HFFc6 (cell line): ENCODE measurements at regions not wholly inside any gene's neighbourhood (a gene's known extent, or its start where the extent isn't known, plus 50 kb on each side); places are given as distances from the start of the nearest gene placed in this dataset.

Source experiments
- DNase-seq: peaks from one replicate; pipeline ENCODE4 v3.0.0-alpha.2; 2018
- H3K27ac Mint-ChIP-seq: 2 replicates; pipeline ENCODE4 v1.8.0; 2020; ENCODE audit warnings: mild to moderate bottlenecking, mixed read lengths
- H3K27me3 Mint-ChIP-seq: 2 replicates; pipeline ENCODE4 v1.8.0; 2021; ENCODE audit warnings: mild to moderate bottlenecking, moderate library complexity, mixed read lengths; ENCODE audit not compliant: insufficient read depth
- H3K36me3 Mint-ChIP-seq: 2 replicates; pipeline ENCODE4 v1.8.0; 2021; ENCODE audit warnings: low read depth, mixed read lengths
- H3K4me1 Mint-ChIP-seq: 2 replicates; pipeline ENCODE4 v1.8.0; 2020; ENCODE audit warnings: low read depth, mixed read lengths
- H3K4me3 Mint-ChIP-seq: 2 replicates; pipeline ENCODE4 v1.8.0; 2020; ENCODE audit warnings: mild to moderate bottlenecking, moderate library complexity, mixed read lengths
- H3K9me3 Mint-ChIP-seq: 2 replicates; pipeline ENCODE4 v1.8.0; 2020; ENCODE audit warnings: mild to moderate bottlenecking, mixed read lengths
- TF ChIP-seq, protein P1 (sequence below): fragments of 200-600 bp; sonication (generic); IDR thresholded peaks from 2 replicates; pipeline ENCODE4 v1.5.0; 2021; ENCODE audit warnings: antibody characterized with exemption, mild to moderate bottlenecking

DNA sequence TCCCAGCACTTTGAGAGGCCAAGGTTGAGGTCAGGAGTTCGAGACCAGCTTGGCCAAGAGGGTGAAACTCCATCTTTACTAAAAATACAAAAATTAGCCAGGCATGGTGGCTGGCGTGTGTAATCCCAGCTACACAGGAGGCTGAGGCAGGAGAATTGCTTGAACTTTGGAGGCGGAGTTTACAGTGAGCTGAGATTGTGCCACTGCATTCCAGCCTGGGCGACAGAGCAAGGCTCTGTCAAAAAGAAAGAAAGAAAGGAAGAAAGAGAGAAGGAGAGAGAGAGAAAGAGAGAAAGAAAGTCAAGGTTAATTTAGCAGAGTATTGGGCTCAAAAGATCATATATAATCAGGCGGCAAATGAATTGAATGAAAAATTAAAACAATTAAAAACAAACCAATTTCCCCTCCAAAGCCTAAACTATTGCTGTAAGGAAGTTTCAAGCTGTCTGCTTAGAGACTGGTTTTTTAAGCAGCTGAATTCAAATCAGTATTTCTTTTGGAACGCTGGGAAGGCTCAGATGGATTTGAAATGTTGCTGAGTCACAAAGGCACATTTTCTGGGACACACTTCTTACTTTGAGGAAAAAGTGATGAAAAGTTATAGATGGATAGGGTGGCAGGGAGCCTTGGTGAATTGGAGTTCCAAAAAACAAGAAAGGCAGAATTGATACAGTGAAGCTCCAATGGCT is 81.3 kb upstream of the BHLHE40 start:
- Mint-ChIP-seq H3K36me3 (no peaks in the 10 kb centered on the region), H3K4me3 (no peak overlapping the region), H3K27me3 (peaks cover 8% of the 10 kb centered on the region), H3K9me3 (no peaks in the 10 kb centered on the region), H3K27ac (no peak overlapping the region), H3K4me1 (peaks cover 38% of the 10 kb centered on the region)
- no peak for DNase-seq
- TF ChIP-seq, protein P1, sequence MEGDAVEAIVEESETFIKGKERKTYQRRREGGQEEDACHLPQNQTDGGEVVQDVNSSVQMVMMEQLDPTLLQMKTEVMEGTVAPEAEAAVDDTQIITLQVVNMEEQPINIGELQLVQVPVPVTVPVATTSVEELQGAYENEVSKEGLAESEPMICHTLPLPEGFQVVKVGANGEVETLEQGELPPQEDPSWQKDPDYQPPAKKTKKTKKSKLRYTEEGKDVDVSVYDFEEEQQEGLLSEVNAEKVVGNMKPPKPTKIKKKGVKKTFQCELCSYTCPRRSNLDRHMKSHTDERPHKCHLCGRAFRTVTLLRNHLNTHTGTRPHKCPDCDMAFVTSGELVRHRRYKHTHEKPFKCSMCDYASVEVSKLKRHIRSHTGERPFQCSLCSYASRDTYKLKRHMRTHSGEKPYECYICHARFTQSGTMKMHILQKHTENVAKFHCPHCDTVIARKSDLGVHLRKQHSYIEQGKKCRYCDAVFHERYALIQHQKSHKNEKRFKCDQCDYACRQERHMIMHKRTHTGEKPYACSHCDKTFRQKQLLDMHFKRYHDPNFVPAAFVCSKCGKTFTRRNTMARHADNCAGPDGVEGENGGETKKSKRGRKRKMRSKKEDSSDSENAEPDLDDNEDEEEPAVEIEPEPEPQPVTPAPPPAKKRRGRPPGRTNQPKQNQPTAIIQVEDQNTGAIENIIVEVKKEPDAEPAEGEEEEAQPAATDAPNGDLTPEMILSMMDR = no peak

DNA sequence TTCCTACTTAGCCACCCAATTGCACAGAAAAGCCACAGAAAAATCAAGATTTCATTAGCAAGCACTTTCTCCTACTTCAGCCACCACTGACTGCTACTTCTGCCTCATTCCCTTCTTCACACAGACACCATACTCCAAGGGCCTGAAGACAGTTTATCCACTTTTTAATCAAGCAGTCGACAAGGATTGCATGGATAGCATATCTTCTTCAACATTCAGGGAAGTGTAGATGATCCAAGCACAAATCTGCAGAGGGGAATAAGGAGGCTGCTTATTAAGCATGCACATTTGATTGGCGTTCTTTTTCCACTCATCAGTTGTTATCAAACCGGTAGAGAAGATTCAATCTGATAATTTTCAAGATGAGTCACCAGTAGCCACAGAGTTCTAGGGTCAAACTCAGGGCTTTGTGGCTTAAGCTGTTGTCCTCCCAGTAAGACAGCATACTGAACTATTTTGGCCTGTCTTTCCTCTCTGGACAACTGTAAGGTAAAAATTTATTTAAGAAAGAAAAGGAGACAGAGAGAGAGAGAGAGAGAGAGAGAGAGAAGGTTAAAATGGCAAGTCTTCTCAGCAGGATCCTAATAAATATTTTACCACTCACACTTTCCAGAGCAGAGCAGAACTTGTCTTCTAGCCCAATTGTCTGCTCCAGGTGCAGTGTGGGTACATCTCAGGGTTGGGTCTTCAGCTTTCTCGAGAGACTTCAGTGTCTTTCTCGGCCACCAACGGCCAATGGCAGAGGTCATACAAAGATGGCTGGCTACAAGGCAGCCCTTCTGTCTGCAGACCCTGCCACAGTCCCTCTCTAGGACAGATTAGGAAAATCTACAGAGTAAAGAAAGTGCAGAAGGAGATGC is 80.6 kb upstream of the BHLHE40 start:
- peak; percentile 24 for DNase-seq
- peaks cover 8% of the 10 kb centered on the region for H3K27me3 Mint-ChIP-seq
- TF ChIP-seq, protein P1 = no peak
- no peaks in the 10 kb centered on the region for H3K9me3 Mint-ChIP-seq
- H3K4me3 Mint-ChIP-seq = no peak overlapping the region
- H3K27ac Mint-ChIP-seq = no peak overlapping the region
- peaks cover 38% of the 10 kb centered on the region for H3K4me1 Mint-ChIP-seq
- no peaks in the 10 kb centered on the region for H3K36me3 Mint-ChIP-seq

DNA sequence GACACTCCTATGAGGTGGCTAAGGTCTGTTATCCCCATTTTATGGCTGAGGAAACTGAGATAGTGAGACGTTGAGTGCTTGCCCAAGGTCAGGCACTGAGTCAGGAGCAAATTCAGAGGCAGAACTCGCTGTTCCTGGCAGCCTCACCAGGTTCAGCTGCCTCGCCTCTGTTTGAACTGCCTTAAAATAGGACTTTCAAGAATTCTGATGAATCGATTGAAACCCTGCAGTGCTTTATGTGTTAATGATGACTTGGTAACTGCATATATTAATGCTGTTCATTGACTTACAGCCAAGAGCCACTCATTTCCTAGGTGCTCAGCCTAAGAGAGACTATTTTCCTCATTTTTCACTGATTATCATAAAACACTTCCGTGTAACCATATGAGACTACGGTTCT is 79.5 kb upstream of the BHLHE40 start:
- no peaks in the 10 kb centered on the region for H3K9me3 Mint-ChIP-seq
- H3K36me3 Mint-ChIP-seq = no peaks in the 10 kb centered on the region
- H3K27ac Mint-ChIP-seq = no peak overlapping the region
- H3K4me1 Mint-ChIP-seq = peaks cover 39% of the 10 kb centered on the region
- DNase-seq = no peak
- H3K4me3 Mint-ChIP-seq = no peak overlapping the region
- TF ChIP-seq, protein P1 = no peak
- peaks cover 7% of the 10 kb centered on the region for H3K27me3 Mint-ChIP-seq

DNA sequence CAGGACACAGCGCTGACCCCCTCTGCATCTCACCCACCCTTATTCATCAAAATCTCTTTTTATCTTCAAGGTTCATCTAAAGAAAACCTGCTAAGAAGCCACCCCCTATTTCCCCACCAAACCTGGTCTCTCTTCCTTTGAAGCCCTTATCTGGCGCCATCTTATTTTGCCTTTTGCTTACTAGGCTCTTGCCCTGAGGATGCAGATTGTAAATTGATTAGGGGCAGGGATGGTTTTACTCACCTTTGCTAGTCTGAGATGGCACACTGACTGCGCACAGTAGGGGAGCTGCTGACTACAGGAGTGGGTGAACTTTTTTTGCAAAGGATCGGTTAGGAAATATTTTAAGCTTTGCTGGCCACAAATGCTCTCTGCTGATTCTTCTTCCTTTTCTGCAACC is 78.9 kb upstream of the BHLHE40 start:
- no peak overlapping the region for H3K4me3 Mint-ChIP-seq
- no peak overlapping the region for H3K27ac Mint-ChIP-seq
- H3K36me3 Mint-ChIP-seq = no peaks in the 10 kb centered on the region
- DNase-seq = no peak
- peaks cover 4% of the 10 kb centered on the region; the same call in 1 of the 2 replicates for H3K27me3 Mint-ChIP-seq
- peaks cover 45% of the 10 kb centered on the region for H3K4me1 Mint-ChIP-seq
- H3K9me3 Mint-ChIP-seq = no peaks in the 10 kb centered on the region
- TF ChIP-seq, protein P1 = no peak

DNA sequence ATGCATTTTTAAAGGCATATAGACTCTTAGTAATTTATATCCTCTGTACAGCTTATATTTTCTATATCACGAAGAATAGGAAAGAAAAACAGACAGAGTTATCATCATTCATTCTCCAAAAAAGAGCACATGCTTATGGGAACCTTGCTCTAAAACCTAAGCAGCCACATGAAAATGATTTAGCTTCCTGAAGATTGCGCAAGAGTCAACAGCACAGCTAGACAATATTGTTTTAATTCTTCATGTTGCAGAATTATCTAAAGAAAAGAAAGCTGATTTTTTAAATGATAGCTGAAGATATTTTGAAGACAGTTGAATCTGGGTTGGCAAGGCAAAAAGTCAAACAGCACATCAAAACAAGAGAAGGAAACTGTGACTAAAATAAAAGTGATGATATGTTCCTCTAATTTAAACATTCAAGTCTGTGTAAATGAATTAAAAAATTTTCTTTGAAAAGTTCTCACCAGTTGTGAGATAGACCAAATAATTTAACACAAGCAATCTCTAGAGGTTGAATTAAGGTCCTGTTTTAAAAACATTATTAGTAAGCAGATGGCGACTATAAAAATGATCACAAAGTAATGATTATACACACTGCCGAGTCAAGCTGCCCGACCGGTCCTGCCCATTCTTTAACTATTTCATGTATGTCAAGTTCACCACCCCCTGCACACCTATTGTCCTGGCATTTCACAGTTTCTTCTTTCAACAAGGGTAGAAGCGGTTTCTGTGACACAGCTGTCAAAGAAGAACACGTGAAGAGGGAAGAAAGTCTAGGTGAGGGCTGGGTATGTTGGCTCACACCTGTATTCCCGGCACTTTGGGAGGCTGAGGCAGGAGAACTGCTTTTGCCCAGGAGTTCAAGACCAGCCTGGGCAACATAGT is 74.2 kb upstream of the BHLHE40 start:
- H3K27ac Mint-ChIP-seq = no peak overlapping the region
- no peak overlapping the region for H3K4me3 Mint-ChIP-seq
- DNase-seq = no peak
- H3K4me1 Mint-ChIP-seq = peaks cover 30% of the 10 kb centered on the region
- H3K9me3 Mint-ChIP-seq = no peaks in the 10 kb centered on the region
- H3K36me3 Mint-ChIP-seq = no peaks in the 10 kb centered on the region
- H3K27me3 Mint-ChIP-seq = peaks cover 4% of the 10 kb centered on the region
- TF ChIP-seq, protein P1 = no peak
